Hepatocyte (in vitro differentiated cells): ENCODE measurements at regions not wholly inside any gene's neighbourhood (a gene's known extent, or its start where the extent isn't known, plus 50 kb on each side); places are given as distances from the start of the nearest gene placed in this dataset.

Source experiments
- DNase-seq: peaks from one replicate; pipeline ENCODE4 v3.0.0-alpha.2; 2016; ENCODE audit warnings: low spot score
- H2AFZ ChIP-seq: fragments of 200-600 bp; sonication (generic); 2 replicates; pipeline ENCODE4 v1.6.0; 2016; ENCODE audit warnings: antibody characterized with exemption, mild to moderate bottlenecking
- H3K27ac ChIP-seq: fragments of 200-600 bp; sonication (generic); 2 replicates; pipeline ENCODE4 v1.5.1; 2016; ENCODE audit warnings: mild to moderate bottlenecking
- H3K27me3 ChIP-seq: fragments of 200-600 bp; sonication (generic); 2 replicates; pipeline ENCODE4 v1.6.1; 2016
- H3K36me3 ChIP-seq: fragments of 200-600 bp; sonication (generic); replicated peaks from 2 replicates; pipeline ENCODE4 v1.5.1; 2016; ENCODE audit warnings: low read depth; ENCODE audit not compliant: insufficient read depth
- H3K4me1 ChIP-seq: fragments of 200-600 bp; sonication (generic); 2 replicates; pipeline ENCODE4 v1.5.1; 2016; ENCODE audit warnings: mild to moderate bottlenecking, moderate library complexity; ENCODE audit not compliant: insufficient read depth
- H3K4me2 ChIP-seq: fragments of 200-600 bp; sonication (generic); 2 replicates; pipeline ENCODE4 v1.6.0; 2016
- H3K4me3 ChIP-seq: fragments of 200-600 bp; sonication (generic); 2 replicates; pipeline ENCODE4 v1.5.1; 2016; ENCODE audit warnings: mild to moderate bottlenecking
- H3K79me2 ChIP-seq: fragments of 200-600 bp; sonication (generic); 2 replicates; pipeline ENCODE4 v1.6.0; 2017; ENCODE audit warnings: mild to moderate bottlenecking
- H3K9me2 ChIP-seq: fragments of 200-600 bp; sonication (generic); replicated peaks from 2 replicates; pipeline ENCODE4 v1.6.0; 2017; ENCODE audit warnings: mild to moderate bottlenecking; ENCODE audit not compliant: insufficient read depth
- H3K9me3 ChIP-seq: fragments of 200-600 bp; sonication (generic); 2 replicates; pipeline ENCODE4 v1.5.1; 2016; ENCODE audit warnings: low read depth, mild to moderate bottlenecking
- H4K20me1 ChIP-seq: fragments of 200-600 bp; sonication (generic); 2 replicates; pipeline ENCODE4 v1.6.0; 2016; ENCODE audit warnings: mild to moderate bottlenecking; ENCODE audit not compliant: insufficient read depth, poor library complexity, severe bottlenecking
- CTCF ChIP-seq: fragments of 200-600 bp; sonication (generic); IDR thresholded peaks from 2 replicates; pipeline ENCODE4 v1.5.1; 2016; ENCODE audit warnings: antibody characterized with exemption, mild to moderate bottlenecking; ENCODE audit not compliant: poor library complexity
- EZH2 ChIP-seq: fragments of 200-600 bp; sonication (generic); IDR thresholded peaks from 2 replicates; pipeline ENCODE4 v1.6.1; 2016; ENCODE audit warnings: antibody characterized with exemption, mild to moderate bottlenecking, borderline replicate concordance
- EZH2phosphoT487 ChIP-seq: fragments of 200-600 bp; sonication (generic); IDR thresholded peaks from one replicate; pipeline ENCODE4 v1.6.1; 2018; ENCODE audit warnings: antibody characterized with exemption, mild to moderate bottlenecking, low read depth, moderate library complexity; ENCODE audit not compliant: unreplicated experiment, severe bottlenecking
- WGBS: methylation state at CpG from one replicate; pipeline ENCODE4 v1.1.6; 2016; ENCODE audit warnings: low lambda C conversion rate; ENCODE audit errors: missing lambda C conversion rate; 5-methylcytosine and 5-hydroxymethylcytosine counted together

- no peak overlapping the region for H2AFZ ChIP-seq
- H3K9me2 ChIP-seq = no peaks in the 10 kb centered on the region
- no peaks in the 10 kb centered on the region for H3K4me1 ChIP-seq
- H3K4me2 ChIP-seq = no peak overlapping the region
- WGBS = 58% methylated on average over 8 of the region's 8 CpGs
- H3K27me3 ChIP-seq = no peaks in the 10 kb centered on the region
- DNase-seq = peak; percentile 17
- H3K79me2 ChIP-seq = no peaks in the 10 kb centered on the region
- H3K4me3 ChIP-seq = no peak overlapping the region
- no peaks in the 10 kb centered on the region for H3K36me3 ChIP-seq
- H3K27ac ChIP-seq = no peak overlapping the region
- no peaks in the 10 kb centered on the region for H3K9me3 ChIP-seq
- no peaks in the 10 kb centered on the region for H4K20me1 ChIP-seq
- TF ChIP-seq CTCF (no peak), EZH2phosphoT487 (no peak), EZH2 (no peak)
These were observed 511.8 kb upstream of the ID4 start for GRCh38 chr6:19325335-19325789.

GRCh38 chr6:19327241-19327640 lies 509.9 kb upstream of the ID4 start:
- H3K9me3 ChIP-seq = no peaks in the 10 kb centered on the region
- H3K36me3 ChIP-seq = no peaks in the 10 kb centered on the region
- no peaks in the 10 kb centered on the region for H3K79me2 ChIP-seq
- H2AFZ ChIP-seq = no peak overlapping the region
- WGBS = 81% methylated on average over 2 of the region's 2 CpGs
- no peaks in the 10 kb centered on the region for H3K27me3 ChIP-seq
- no peak for DNase-seq
- no peaks in the 10 kb centered on the region for H3K4me1 ChIP-seq
- H3K4me3 ChIP-seq = no peak overlapping the region
- H3K4me2 ChIP-seq = no peak overlapping the region
- H3K27ac ChIP-seq = no peak overlapping the region
- no peaks in the 10 kb centered on the region for H3K9me2 ChIP-seq
- H4K20me1 ChIP-seq = no peaks in the 10 kb centered on the region
- TF ChIP-seq CTCF (no peak), EZH2 (no peak), EZH2phosphoT487 (no peak)

- DNase-seq = no peak
These were observed 509.5 kb upstream of the ID4 start for GRCh38 chr6:19327661-19328060.

More at GRCh38 chr6:19327661-19328060, 509.5 kb upstream of the ID4 start:
- Histone ChIP-seq H3K27ac (no peak overlapping the region), H3K79me2 (no peaks in the 10 kb centered on the region), H3K4me3 (no peak overlapping the region), H3K4me2 (no peak overlapping the region), H3K36me3 (no peaks in the 10 kb centered on the region), H2AFZ (no peak overlapping the region), H4K20me1 (no peaks in the 10 kb centered on the region), H3K27me3 (no peaks in the 10 kb centered on the region), H3K9me3 (no peaks in the 10 kb centered on the region), H3K4me1 (no peaks in the 10 kb centered on the region), H3K9me2 (no peaks in the 10 kb centered on the region)
- TF ChIP-seq EZH2 = no peak
- TF ChIP-seq EZH2phosphoT487 = no peak
- TF ChIP-seq CTCF = no peak
- WGBS = 56% methylated on average over 8 of the region's 8 CpGs
